Stimulated activated CD4-positive, alpha-beta T cell treated with anti-CD3 and anti-CD28 coated beads, Interleukin-4, amount 100 ng/mL, for 4 hours (primary cell): ENCODE measurements at regions not wholly inside any gene's neighbourhood (a gene's known extent, or its start where the extent isn't known, plus 50 kb on each side); places are given as distances from the start of the nearest gene placed in this dataset.
"Not testable (repeated sequence)": the region's sequence is repeated elsewhere in the genome, so short reads cannot be mapped to it uniquely, and the experiment has no call there.

Experiments
- DNase-seq, 2 experiments: peaks; one replicate each; pipeline ENCODE4 v3.0.0-alpha.2; 2020

GRCh38 chr15:47035475-47036406 lies 681.6 kb upstream of the SEMA6D start:
- no peak for DNase-seq

- DNase-seq, result no peak
Observed at GRCh38 chr15:47037003-47037402, 680.3 kb upstream of the SEMA6D start.

- DNase-seq, result no peak
Observed at GRCh38 chr15:47039225-47039624, 678.1 kb upstream of the SEMA6D start.

GRCh38 chr15:47041301-47041700 lies 676.0 kb upstream of the SEMA6D start:
- no peak for DNase-seq

GRCh38 chr15:47047981-47048380 lies 669.3 kb upstream of the SEMA6D start:
- not testable (repeated sequence) for DNase-seq

GRCh38 chr15:47066392-47066791 lies 650.9 kb upstream of the SEMA6D start:
- no peak for DNase-seq

GRCh38 chr15:47077846-47078245 lies 639.5 kb upstream of the SEMA6D start:
- not testable (repeated sequence) for DNase-seq

- DNase-seq, result no peak
Observed at GRCh38 chr15:47095833-47096232, 621.5 kb upstream of the SEMA6D start.

- not testable (repeated sequence) for DNase-seq
Observed at GRCh38 chr15:47098526-47098925, 618.8 kb upstream of the SEMA6D start.

GRCh38 chr15:47099801-47100200 lies 617.5 kb upstream of the SEMA6D start:
- not testable (repeated sequence) for DNase-seq

- DNase-seq, result not testable (repeated sequence)
Observed at GRCh38 chr15:47108800-47109199, 608.5 kb upstream of the SEMA6D start.

GRCh38 chr15:47116698-47117097 lies 600.6 kb upstream of the SEMA6D start:
- DNase-seq, result no peak

GRCh38 chr15:47119349-47119748 lies 598.0 kb upstream of the SEMA6D start:
- DNase-seq, result no peak

GRCh38 chr15:47124430-47125102 lies 592.7 kb upstream of the SEMA6D start:
- no peak for DNase-seq

GRCh38 chr15:47129033-47129432 lies 588.3 kb upstream of the SEMA6D start:
- no peak for DNase-seq

- not testable (repeated sequence) for DNase-seq
Observed at GRCh38 chr15:47131450-47131849, 585.9 kb upstream of the SEMA6D start.

GRCh38 chr15:47135267-47135666 lies 582.0 kb upstream of the SEMA6D start:
- DNase-seq, result no peak

GRCh38 chr15:47136236-47136635 lies 581.1 kb upstream of the SEMA6D start:
- DNase-seq, result no peak

GRCh38 chr15:47139965-47140364 lies 577.3 kb upstream of the SEMA6D start:
- DNase-seq, result no peak

GRCh38 chr15:47157827-47158226 lies 559.5 kb upstream of the SEMA6D start:
- no peak for DNase-seq

GRCh38 chr15:47158573-47158972 lies 558.7 kb upstream of the SEMA6D start:
- DNase-seq, result no peak

GRCh38 chr15:47177177-47177576 lies 540.1 kb upstream of the SEMA6D start:
- no peak for DNase-seq

- DNase-seq, result no peak
Observed at GRCh38 chr15:47179988-47180387, 537.3 kb upstream of the SEMA6D start.

GRCh38 chr15:47182818-47183217 lies 534.5 kb upstream of the SEMA6D start:
- DNase-seq, result no peak
